IPS-NIHi7 (cell line): ENCODE measurements at regions not wholly inside any gene's neighbourhood (a gene's known extent, or its start where the extent isn't known, plus 50 kb on each side); places are given as distances from the start of the nearest gene placed in this dataset.
"Not testable (repeated sequence)": the region's sequence is repeated elsewhere in the genome, so short reads cannot be mapped to it uniquely, and the experiment has no call there.

Experiments used
- DNase-seq: peaks from one replicate; pipeline ENCODE4 v3.0.0; 2012; ENCODE audit warnings: mixed read lengths; ENCODE audit errors: extremely low spot score

DNA sequence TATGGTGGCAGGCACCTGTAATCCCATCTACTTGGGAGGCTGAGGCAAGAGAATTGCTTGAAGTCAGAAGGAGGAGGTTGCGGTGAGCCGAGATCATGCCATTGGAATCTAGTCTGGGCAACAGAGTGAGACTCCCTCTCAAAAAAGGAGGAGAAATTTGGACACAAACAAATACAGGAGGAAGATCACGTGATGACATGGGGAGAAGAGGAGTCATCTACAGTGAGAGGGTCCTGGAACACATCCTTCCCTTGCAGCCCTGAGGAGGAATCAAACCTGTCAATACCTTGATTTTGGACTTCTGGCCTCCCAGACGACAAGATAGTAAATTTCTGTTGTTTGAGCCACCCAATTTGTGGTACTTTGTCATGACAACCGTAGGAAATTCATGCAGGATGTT lies 671.9 kb upstream of the EEF2KMT start:
- DNase-seq: no peak

DNA sequence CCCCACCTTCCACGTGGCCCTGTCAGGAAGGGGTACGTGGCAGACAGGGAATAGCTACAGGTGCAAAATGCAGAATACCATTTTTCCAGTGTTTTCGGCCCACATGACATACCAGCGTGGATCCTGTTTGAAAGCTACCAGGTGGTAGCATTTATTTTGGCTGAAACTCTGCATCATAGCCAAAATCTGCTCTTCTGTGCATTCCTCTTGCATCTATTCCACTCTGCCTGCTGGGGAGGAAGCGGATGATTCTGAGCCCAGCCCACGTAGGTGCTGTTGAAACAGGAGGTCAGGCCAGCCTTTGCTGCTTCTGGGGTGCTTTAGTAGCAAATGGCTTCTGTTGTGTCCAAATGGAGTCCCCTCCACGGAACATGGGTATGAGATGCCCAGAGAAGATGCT lies 670.9 kb upstream of the EEF2KMT start:
- no peak for DNase-seq

DNA sequence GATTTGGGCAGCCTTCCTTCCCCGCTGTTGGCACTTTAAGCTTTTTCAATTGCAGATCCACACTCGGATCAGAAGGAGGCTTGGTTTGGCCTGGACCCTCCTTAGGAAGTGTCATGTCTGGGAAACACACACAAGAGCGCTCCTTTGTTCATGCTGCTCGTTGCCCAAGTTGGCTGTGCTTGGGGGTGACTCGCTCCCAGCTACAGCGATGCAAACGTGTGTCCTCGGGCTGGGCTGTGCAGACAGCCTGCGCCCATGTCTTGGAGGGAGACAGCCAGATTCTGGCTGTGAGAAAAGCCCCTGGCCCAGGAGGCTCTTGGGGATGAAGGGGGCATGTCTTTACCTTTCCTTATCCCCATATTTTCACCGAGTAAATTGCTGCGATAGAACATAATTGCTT lies 665.6 kb upstream of the EEF2KMT start:
- no peak for DNase-seq

DNA sequence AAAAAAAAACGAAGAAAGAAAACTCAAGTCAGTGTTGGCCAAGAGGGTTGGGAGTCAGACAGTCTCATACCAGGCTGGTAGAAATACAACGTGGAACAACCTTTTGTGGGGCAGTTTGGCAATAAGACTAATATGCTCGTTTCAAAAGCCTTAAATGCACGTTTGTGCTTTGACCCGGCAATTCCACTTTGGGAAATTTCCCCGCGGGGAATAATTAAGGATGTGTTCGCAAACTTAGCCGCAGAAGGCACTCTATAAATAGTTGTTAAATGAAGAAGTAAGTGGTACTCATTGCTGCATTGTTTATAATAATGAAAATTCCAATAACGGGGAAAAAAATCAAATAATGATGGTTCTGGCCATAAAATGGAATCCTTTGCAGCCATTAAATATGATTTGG lies 664.8 kb upstream of the EEF2KMT start:
- no peak for DNase-seq

DNA sequence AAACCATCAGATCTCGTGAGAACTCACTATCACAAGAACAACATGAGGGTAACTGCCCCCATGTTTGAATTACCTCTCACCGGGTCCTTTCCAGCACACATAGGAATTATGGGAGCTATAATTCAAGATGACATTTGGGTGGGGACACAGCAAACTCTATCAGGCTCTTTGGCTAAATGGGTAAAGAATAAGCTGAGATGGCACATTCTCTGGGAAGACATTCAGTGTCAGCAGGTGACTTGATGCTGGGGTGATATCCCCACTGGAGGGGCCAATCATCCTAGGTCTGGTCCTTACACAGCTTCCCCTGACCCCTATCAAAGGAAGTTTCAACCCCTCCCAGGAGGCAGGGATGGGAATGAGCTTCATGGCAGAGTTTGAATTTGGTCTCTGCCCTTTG lies 664.0 kb upstream of the EEF2KMT start:
- DNase-seq: no peak

DNA sequence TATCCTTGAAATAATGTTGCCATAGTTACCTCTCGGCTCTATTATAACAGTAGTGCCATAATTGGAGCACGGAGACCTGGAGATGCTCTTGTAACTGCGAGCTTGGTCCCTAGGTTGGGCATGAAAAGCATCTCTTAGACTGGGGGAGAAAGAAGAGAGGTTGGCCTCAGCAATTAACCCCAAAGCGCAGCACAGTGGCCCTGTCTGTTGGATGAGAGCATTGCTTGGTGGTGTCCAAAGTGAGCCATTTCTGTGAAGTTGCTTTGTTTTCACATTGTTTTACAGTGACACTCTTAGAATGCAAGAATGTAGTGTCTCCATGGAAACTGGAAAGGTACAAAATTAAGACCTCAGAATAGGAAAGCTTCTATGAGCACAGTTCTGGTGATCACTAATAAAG lies 660.7 kb upstream of the EEF2KMT start:
- DNase-seq: no peak

DNA sequence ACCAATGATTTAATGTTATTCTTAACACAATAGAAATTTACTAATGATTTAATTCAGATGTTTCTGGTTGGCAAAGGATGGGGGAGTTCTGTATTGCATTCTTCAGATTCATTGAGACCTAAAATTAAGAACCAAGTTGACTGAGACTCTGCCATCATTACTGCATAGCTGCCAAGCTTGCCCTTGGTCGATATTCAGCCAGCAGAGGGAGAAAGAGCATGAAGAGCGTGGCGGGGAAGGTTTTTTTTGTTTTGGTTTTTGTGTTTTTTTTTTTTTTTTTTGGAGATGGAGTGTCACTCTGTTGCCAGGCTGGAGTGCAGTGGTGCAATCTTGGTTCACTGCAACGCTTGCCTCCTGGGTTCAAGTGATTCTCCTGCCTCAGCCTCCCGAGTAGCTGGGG lies 659.4 kb upstream of the EEF2KMT start:
- DNase-seq: no peak

DNA sequence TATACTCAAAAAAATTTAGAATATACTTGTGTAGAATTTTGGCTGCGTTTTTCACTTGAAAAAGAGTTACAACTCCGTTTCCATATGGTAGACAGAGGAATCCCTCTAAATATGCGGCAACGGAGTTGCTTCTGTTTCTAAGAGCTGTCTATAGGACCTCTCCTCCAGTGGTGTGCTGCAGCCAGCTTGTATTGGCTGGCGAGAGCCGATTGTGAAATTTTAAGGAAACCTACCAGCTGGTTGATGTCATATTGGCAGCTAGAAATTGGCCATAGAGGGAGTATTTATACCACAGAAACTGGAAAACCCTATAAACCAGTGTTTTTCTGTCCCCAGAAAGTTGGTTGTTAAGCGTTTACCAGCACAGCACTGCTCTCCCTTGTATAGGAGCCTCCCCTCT lies 655.8 kb upstream of the EEF2KMT start:
- no peak for DNase-seq

DNA sequence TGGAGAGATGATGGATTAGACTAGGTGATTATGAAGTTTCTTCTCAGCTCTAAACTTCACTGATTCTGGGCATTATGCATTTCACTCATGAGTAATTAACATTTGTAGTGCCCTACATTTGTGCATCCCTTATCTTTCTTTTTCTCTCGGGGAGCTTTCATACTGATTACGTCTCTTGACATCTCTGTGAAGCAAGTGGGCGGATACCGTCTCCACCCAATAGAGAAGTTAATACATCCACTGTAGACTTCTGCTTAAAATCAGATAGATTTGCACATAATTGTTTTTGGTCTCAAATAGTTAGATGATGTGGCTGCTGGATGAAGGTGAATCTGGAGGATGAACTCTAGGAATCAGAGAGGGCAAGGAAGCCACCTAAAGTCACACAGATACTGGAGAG lies 653.6 kb upstream of the EEF2KMT start:
- no peak for DNase-seq

DNA sequence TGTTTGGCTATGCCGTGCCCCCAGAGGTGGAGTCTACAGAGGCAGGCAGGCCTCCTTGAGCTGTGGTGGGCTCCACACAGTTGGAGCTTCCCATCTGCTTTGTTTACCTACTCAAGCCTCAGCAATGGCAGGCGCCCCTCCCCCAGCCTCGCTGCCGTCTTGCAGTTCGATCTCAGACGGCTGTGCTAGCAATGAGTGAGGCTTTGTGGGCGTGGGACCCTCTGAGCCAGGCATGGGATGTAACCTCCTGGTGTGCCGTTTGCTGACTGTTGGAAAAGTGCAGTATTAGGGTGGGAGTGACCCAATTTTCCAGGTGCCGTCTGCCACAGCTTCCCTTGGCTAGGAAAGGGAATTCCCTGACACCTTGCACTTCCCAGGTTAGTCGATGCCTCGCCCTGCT lies 652.8 kb upstream of the EEF2KMT start:
- DNase-seq: not testable (repeated sequence)

DNA sequence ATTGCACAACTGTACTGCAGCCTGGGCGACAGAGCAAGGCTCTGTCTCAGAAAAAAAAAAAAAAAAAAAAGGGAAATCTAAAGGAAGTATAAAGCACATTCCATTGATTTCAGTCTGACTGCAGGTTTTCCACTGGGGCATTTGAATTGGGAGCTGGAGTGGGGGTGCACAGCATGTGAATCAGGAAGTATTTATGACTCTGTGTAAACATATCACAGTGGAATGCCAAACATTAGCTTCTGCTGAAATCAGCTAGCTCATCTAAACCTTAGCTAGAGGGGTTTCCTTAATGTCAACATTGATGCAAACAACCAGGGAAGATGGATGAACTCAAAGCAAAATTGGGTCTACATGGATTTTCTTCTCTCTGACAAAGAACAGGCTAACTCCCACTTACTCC lies 641.0 kb upstream of the EEF2KMT start:
- no peak for DNase-seq

DNA sequence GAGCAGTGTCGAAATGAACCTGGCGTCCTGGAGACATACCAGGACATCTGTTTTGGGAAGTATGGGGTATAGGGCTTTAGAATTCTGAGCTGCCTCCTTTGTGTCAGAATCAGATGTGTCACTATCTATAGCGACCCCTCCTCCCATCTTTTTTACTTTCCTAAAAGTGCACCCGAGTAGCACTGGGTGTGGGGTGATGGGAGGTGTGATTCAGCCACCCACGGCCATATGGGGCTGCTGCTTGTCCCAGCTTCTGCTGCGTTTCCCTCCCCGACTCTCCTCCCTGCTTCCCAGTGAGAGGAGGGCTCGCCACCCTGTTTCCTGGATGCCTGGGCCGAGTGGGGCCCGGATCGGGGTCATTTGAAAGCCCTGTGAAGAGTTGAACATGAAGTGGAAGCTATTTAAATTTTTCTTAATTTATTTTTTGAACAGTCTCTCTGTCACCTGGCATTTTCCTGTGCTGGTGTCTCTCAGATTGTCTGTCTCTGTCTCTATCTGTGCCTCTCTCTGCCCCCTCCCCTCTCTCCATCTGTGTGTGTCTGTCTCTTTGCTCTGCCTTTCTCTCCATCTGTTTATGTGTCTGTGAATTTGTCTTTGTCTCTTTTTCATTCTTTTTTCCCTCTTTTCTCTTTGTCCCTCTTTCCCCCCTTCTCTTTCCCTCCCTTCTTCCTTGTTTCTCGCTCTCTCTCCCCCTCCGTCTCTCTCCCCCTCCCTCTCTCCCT lies 638.8 kb upstream of the EEF2KMT start:
- DNase-seq: no peak

DNA sequence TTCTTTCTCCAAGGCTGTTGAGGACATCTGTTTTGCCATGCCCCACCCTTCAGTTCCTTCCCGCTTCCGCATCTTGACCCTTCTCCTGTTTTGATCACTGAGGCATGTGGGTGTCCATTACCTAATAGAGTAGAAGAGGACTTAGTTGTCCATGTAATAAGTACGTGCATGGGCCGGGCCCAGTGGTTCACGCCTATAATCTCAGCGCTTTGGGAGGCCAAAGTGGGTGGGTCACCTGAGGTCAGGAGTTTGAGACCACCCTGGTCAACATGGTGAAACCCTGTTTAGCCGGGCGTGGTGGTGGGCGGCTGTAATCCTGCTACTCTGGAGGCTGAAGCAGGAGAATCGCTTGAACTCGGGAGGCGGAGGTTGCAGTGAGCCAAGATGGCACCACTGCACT lies 637.8 kb upstream of the EEF2KMT start:
- no peak for DNase-seq

DNA sequence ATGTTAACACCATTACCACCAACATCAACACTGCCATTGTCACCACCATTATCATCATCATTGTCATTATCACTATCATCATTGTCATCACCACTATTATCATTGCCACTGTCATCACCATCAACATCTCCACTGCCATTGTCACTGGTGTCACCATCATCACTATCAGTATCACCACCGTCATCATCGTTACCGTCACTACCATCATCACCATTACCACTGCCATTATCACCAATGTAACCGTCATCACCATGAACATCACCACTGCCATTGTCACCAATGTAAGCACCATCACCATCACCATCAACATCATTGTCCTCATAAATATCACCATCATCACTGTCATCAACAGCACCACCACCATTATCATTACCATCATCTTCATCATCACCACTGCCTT lies 633.2 kb upstream of the EEF2KMT start:
- DNase-seq: no peak

DNA sequence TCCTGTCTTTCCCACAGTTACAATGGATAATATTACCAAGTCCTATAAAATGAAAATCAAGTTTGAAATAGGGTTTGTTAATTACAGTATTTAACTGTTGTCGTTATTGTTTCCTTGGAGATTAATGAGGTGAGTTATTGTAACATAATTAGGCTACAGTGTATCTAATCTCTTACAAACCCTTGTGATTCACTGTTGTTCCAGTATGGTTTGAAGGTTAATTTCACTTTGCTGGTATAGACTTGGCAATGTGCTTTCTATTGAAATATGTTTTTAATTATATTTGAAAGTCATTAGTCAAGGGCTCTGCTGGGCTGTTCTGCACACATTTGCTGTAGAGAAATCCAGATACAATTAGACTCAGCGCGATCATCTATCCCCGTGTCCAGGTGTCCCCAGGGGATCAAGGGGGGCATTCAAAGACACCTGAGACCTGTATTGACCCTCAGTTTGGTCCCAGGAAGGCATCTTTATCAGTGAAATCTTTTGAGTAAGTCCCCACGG lies 624.6 kb upstream of the EEF2KMT start:
- DNase-seq: no peak

DNA sequence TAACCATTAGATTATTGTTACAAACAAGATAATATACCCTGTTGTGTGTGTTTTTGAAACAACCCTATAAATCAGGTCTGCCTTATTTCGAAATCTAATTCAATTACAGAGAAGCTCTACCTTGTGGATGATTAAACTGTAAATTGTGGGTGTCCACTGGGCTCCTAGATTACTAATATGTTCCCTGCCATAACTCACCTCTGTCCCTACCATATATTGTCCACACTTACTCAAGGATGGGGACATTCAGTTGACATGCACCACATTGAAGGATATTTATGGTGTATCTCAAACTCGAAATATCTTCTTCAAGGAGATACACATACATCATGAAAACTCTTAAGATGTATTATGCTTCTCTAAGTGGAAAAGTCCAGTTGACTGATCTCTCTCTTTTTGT lies 617.6 kb upstream of the EEF2KMT start:
- DNase-seq: no peak

DNA sequence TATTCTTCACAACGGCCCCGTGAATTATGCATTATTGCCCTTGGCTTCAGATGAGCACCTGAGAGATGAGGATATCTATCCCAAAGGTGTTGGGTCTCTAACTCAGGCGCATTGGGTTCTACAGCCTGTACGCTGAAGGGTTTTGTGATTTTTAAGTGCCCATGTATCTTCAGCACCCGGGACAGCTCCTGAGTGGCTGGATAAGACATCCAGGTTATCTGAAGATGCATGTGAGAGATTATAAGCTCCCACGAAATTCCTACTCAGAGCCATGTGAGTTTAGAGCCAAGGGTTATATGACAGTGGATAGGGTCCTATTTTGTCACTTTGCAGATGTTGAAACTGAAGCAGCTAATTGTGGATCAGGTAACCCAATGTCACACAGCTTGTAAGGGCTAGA lies 612.3 kb upstream of the EEF2KMT start:
- DNase-seq: no peak

DNA sequence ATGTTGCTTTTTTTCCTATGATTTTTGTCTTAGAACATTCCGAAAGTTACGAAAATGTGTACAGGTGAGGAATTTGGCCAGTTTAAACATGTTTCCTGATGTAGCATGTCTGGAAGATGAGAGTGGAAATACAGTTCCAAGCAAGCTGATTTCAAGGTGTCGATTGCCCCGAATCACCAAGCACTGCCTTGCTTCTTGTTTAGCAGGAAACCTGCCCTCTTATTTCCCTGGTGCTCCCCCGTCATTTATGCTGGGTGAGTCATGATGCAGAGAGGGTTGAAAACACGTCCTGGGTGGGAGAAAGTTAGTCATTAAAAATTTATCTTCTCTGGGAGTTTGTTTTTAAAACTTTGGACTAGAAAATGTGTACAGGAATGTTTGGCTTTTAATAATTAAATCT lies 608.6 kb upstream of the EEF2KMT start:
- no peak for DNase-seq

DNA sequence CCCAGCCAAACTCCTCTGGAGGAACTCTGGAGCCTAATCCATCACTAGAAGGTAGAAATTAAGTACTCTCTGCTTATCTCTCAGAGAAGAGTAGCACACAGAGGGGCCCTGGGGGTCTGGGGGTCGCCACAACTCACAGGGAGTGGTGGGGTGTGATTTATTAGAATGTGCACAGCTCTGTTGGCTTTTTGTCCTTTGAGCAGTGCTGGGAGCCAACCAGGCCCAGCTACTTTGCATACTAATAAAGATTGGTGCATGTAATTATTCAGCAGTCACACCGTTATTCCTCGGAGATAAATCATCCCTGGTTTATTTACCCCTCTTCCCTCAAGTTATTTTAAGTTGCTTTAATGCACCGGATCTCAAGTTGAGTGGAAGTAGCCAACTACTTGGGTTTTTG lies 606.7 kb upstream of the EEF2KMT start:
- no peak for DNase-seq

DNA sequence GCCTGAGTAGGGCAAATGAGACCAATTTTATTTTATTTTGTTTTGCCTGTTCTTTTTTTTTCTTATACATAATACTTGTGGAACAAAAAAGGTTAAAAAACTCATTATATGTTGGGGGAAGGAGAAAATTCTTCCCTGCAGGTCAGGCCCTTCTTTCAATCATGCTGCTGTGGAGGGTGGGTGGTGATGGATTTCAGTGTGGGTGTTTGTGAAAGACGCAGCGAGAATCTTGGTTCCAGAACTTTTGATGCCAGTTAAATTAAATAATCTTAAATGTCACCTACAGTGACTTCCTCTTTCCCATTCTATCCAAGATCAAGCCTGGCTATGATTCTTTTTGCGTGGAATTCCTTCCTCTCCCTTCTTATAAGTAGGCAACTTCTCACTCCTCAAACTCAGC lies 595.8 kb upstream of the EEF2KMT start:
- DNase-seq: no peak

DNA sequence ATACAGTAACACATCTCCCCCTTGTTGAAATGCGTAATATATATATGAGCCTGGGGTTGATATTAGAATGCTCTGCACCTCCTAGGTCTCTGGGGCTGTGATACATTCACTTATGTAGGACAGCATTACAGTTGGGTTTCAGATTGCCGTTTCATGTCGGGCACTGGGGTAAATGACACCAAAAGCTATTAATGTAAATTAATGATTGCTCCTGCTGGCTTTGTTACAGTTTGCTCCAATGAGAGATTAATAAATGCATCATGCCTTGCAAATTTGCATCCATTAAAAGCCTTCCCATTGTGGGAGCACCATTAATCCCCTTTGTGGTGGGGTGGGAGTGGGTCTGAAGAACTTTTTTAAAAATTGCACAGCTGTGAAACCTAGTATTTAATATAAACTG lies 584.4 kb upstream of the EEF2KMT start:
- no peak for DNase-seq

DNA sequence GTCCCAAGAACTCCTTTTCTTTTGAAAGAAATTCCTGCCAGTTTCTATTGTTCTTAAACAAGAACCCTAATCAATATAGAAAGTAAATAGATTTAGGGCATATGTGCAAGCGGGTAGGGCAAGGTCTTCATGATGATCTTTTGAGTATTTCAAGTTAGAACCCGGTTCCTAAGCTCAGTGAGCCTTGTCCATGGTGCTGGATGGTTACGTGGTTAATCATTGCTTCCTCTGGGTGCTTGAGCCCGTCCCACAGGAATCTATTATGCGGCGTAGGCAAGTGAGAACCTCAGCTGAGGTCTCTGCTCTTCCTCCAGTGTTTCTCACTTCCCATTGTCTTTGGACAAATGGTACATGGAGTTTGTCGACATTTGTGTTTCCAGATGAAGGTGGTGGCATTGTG lies 580.8 kb upstream of the EEF2KMT start:
- no peak for DNase-seq

DNA sequence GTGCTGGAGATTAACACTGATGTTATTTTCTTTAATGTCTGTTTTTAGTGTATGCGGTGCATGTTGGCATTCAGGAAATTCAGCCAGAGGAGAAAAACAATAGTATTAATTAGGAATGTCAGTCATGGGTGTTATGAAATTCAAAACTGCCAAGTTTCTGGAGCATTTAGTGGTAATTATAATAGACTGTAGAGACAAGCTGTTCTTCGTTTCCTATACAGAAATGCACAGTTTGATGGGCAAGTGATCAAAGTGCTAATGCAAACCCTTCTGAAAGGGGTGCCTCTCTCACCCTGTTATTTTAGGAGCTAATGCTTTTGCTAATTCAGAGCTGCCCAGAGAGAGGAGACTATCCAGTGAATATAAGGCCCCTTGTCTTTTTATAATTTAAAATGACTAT lies 573.8 kb upstream of the EEF2KMT start:
- DNase-seq: no peak

DNA sequence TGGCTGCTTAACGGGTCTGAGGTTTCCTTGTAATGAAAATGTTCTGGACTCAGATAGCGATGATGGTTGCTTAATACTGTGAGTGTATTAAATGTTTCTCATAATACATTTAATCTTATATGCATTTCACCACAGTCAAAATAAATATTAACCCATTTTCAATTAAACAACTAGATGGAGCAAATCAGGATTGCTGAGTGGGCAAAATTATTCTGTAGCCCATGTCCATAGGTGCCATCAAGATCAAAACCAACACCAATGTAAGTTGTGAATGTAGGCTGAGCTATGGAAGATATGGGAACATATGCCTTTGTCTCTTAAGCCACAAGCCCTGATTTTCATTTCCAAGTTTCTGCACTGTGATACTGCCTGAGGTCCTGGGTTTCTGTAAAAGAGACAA lies 572.6 kb upstream of the EEF2KMT start:
- no peak for DNase-seq
